ENCODE measurements at regions not wholly inside any gene's neighbourhood (a gene's known extent, or its start where the extent isn't known, plus 50 kb on each side); places are given as distances from the start of the nearest gene placed in this dataset.
"Not testable (repeated sequence)": the region's sequence is repeated elsewhere in the genome, so short reads cannot be mapped to it uniquely, and the experiment has no call there.

GRCh38 chr10:117627561-117627960 lies 85.0 kb downstream of the EMX2 start:
- TF ChIP-seq CTCF (IDR thresholded peaks at IDR 0.05), result no peak
- H3K27me3 ChIP-seq, result no peaks in the 10 kb centered on the region
- no peaks in the 10 kb centered on the region for H3K36me3 ChIP-seq
- no peak overlapping the region for H3K27ac ChIP-seq
- no peaks in the 10 kb centered on the region for H3K9me3 ChIP-seq
- peak; percentile 38 for DNase-seq (ENCODE audit: low spot score)
- no peaks in the 10 kb centered on the region for H3K4me1 ChIP-seq
- no peak overlapping the region for H3K4me3 ChIP-seq

- H3K4me3 ChIP-seq, result not testable (repeated sequence)
Observed at GRCh38 chr10:117629717-117630116, 87.2 kb downstream of the EMX2 start.

GRCh38 chr10:117631276-117632145 lies 89.0 kb downstream of the EMX2 start:
- H3K4me1 ChIP-seq, result no peaks in the 10 kb centered on the region
- H3K27ac ChIP-seq, result no peak overlapping the region
- DNase-seq (ENCODE audit: low spot score), result peak; percentile 64
- H3K4me3 ChIP-seq, result no peak overlapping the region
- no peaks in the 10 kb centered on the region for H3K27me3 ChIP-seq
- H3K9me3 ChIP-seq, result no peaks in the 10 kb centered on the region
- no peaks in the 10 kb centered on the region for H3K36me3 ChIP-seq
- no peak for TF ChIP-seq CTCF (IDR thresholded peaks at IDR 0.05)

More at GRCh38 chr10:117629717-117630116, 87.2 kb downstream of the EMX2 start:
- H3K36me3 ChIP-seq, H3K4me1 ChIP-seq, H3K9me3 ChIP-seq, H3K27ac ChIP-seq, H3K27me3 ChIP-seq: not testable (repeated sequence)
- peak; percentile 49 for DNase-seq (ENCODE audit: low spot score)

- H3K36me3 ChIP-seq, result no peaks in the 10 kb centered on the region
- H3K27ac ChIP-seq, result no peak overlapping the region
- H3K4me3 ChIP-seq, result no peak overlapping the region
- H3K27me3 ChIP-seq, result no peaks in the 10 kb centered on the region
- TF ChIP-seq CTCF (IDR thresholded peaks at IDR 0.05), result no peak
- DNase-seq (ENCODE audit: low spot score), result no peak
- H3K9me3 ChIP-seq, result no peaks in the 10 kb centered on the region
- H3K4me1 ChIP-seq, result no peaks in the 10 kb centered on the region
Observed at GRCh38 chr10:117632406-117632805, 89.9 kb downstream of the EMX2 start.

- no peaks in the 10 kb centered on the region for H3K4me1 ChIP-seq
- H3K27ac ChIP-seq, result no peak overlapping the region
- H3K9me3 ChIP-seq, result no peaks in the 10 kb centered on the region
- no peak overlapping the region for H3K4me3 ChIP-seq
- H3K27me3 ChIP-seq, result no peaks in the 10 kb centered on the region
- DNase-seq (ENCODE audit: low spot score), result no peak
- no peaks in the 10 kb centered on the region for H3K36me3 ChIP-seq
- no peak for TF ChIP-seq CTCF (IDR thresholded peaks at IDR 0.05)
Observed at GRCh38 chr10:117635826-117636225, 93.3 kb downstream of the EMX2 start.

GRCh38 chr10:117638200-117638599 lies 95.7 kb downstream of the EMX2 start:
- H3K4me1 ChIP-seq, result no peaks in the 10 kb centered on the region
- no peak for TF ChIP-seq CTCF (IDR thresholded peaks at IDR 0.05)
- no peak for DNase-seq (ENCODE audit: low spot score)
- H3K4me3 ChIP-seq, result no peak overlapping the region
- no peaks in the 10 kb centered on the region for H3K36me3 ChIP-seq
- no peak overlapping the region for H3K27ac ChIP-seq
- H3K9me3 ChIP-seq, result no peaks in the 10 kb centered on the region
- no peaks in the 10 kb centered on the region for H3K27me3 ChIP-seq

Measured in right atrium auricular region (tissue), 2 donors.